ENCODE measurements at regions not wholly inside any gene's neighbourhood (a gene's known extent, or its start where the extent isn't known, plus 50 kb on each side); places are given as distances from the start of the nearest gene placed in this dataset.

DNA sequence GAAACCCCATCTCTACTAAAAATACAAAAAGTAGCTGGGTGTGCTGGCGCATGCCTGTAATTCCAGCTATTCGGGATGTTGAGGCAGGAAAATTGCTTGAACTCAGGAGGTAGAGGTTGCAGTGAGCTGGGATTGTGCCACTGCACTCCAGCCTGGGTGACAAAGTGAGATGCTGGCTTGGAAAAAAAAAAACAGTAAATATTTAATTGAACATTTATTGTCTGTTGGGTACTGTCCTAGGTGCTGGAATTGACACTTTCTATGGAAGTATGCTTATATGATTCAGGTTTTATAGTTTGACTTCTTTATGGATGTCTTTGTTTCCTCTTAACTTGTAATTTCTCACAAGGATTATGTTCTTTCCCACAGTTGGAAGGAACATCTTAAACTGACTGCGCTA, 633.1 kb upstream of the SETBP1 start:
- Histone ChIP-seq H3K36me3 (ENCODE audit: insufficient read depth, low read length, poor library complexity, severe bottlenecking) (no peaks in the 10 kb centered on the region), H3K27ac (ENCODE audit: low read depth, low read length, poor library complexity, severe bottlenecking) (no peak overlapping the region), H3K27me3 (replicated peaks; ENCODE audit: insufficient read depth, low read depth, low read length, poor library complexity) (no peaks in the 10 kb centered on the region), H3K9me3 (ENCODE audit: low read depth, low read length, poor library complexity, severe bottlenecking) (no peaks in the 10 kb centered on the region), H3K4me3 (ENCODE audit: low read depth, low read length, poor library complexity, severe bottlenecking) (no peak overlapping the region), H3K4me1 (ENCODE audit: insufficient read depth, low read length, poor library complexity, severe bottlenecking) (no peaks in the 10 kb centered on the region)
- TF ChIP-seq, protein P1, sequence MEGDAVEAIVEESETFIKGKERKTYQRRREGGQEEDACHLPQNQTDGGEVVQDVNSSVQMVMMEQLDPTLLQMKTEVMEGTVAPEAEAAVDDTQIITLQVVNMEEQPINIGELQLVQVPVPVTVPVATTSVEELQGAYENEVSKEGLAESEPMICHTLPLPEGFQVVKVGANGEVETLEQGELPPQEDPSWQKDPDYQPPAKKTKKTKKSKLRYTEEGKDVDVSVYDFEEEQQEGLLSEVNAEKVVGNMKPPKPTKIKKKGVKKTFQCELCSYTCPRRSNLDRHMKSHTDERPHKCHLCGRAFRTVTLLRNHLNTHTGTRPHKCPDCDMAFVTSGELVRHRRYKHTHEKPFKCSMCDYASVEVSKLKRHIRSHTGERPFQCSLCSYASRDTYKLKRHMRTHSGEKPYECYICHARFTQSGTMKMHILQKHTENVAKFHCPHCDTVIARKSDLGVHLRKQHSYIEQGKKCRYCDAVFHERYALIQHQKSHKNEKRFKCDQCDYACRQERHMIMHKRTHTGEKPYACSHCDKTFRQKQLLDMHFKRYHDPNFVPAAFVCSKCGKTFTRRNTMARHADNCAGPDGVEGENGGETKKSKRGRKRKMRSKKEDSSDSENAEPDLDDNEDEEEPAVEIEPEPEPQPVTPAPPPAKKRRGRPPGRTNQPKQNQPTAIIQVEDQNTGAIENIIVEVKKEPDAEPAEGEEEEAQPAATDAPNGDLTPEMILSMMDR (conservative IDR thresholded peaks at IDR 0.05; ENCODE audit: low read depth, low read length): no peak
- TF ChIP-seq EZH2 (IDR thresholded peaks at IDR 0.05; ENCODE audit: borderline replicate concordance, low read depth, low read length, poor library complexity, severe bottlenecking): no peak
- CTCF ChIA-PET: no interaction called here
- POLR2A ChIA-PET (ENCODE audit: low non-redundant PET): no interaction called here
- intact Hi-C loops (cut with micrococcal nuclease; ENCODE audit: unreplicated experiment): no loop called here
- BruUV-seq (replicated peaks): no TSS peak
- DNase-seq (ENCODE audit: low spot score): no peak

DNA sequence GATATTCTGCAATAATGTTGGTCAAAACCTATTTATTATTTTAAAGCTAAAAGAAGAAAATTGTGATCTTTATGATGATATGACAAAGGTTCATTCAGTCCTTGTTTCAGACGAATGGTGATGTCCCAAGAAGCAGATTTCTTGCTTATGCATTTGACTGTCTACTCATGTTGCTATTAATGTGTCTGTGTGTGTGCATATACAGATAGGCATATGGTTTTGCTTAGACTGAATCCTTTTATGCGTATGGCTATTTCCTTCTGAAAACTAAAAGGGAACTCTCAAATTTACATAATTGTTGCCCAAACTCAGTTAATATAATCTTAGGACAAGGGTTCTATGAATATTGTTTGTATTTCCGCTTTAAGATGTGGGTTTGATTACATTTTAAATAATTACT, 632.3 kb upstream of the SETBP1 start:
- Histone ChIP-seq H3K36me3 (ENCODE audit: insufficient read depth, low read length, poor library complexity, severe bottlenecking) (no peaks in the 10 kb centered on the region), H3K4me3 (ENCODE audit: low read depth, low read length, poor library complexity, severe bottlenecking) (no peak overlapping the region), H3K9me3 (ENCODE audit: low read depth, low read length, poor library complexity, severe bottlenecking) (no peaks in the 10 kb centered on the region), H3K27ac (ENCODE audit: low read depth, low read length, poor library complexity, severe bottlenecking) (no peak overlapping the region), H3K27me3 (replicated peaks; ENCODE audit: insufficient read depth, low read depth, low read length, poor library complexity) (no peaks in the 10 kb centered on the region), H3K4me1 (ENCODE audit: insufficient read depth, low read length, poor library complexity, severe bottlenecking) (no peaks in the 10 kb centered on the region)
- no peak for TF ChIP-seq EZH2 (IDR thresholded peaks at IDR 0.05; ENCODE audit: borderline replicate concordance, low read depth, low read length, poor library complexity, severe bottlenecking)
- TF ChIP-seq, protein P1 (conservative IDR thresholded peaks at IDR 0.05; ENCODE audit: low read depth, low read length): no peak
- no TSS peak for BruUV-seq (replicated peaks)
- POLR2A ChIA-PET (ENCODE audit: low non-redundant PET): no interaction called here
- intact Hi-C loops (cut with micrococcal nuclease; ENCODE audit: unreplicated experiment): no loop called here
- CTCF ChIA-PET: no interaction called here
- no peak for DNase-seq (ENCODE audit: low spot score)

DNA sequence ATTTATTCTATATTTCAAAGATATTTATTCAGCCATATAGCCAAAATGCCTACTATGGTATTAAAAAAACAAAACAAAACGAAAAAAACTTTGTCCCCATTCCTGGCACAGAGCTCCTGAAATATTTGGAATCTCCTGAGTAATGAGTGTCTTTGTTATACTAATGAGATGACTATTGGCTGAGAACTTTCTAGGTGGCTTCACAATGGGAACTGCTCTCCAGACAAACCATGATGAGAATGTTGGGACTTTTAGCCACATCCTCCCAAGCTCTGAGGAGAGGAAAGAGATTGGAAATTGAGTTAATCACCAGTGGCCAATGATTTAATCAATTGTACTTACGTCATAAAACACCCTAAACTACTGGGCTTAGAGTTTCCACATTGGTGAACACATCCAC, 631.8 kb upstream of the SETBP1 start:
- TF ChIP-seq, protein P1 (conservative IDR thresholded peaks at IDR 0.05; ENCODE audit: low read depth, low read length): no peak
- no peak for TF ChIP-seq EZH2 (IDR thresholded peaks at IDR 0.05; ENCODE audit: borderline replicate concordance, low read depth, low read length, poor library complexity, severe bottlenecking)
- H3K27me3 ChIP-seq (replicated peaks; ENCODE audit: insufficient read depth, low read depth, low read length, poor library complexity): no peaks in the 10 kb centered on the region
- BruUV-seq (replicated peaks): no TSS peak
- no peak overlapping the region for H3K27ac ChIP-seq (ENCODE audit: low read depth, low read length, poor library complexity, severe bottlenecking)
- no peaks in the 10 kb centered on the region for H3K36me3 ChIP-seq (ENCODE audit: insufficient read depth, low read length, poor library complexity, severe bottlenecking)
- intact Hi-C loops (cut with micrococcal nuclease; ENCODE audit: unreplicated experiment): no loop called here
- DNase-seq (ENCODE audit: low spot score): no peak
- no peaks in the 10 kb centered on the region for H3K9me3 ChIP-seq (ENCODE audit: low read depth, low read length, poor library complexity, severe bottlenecking)
- CTCF ChIA-PET: no interaction called here
- no peak overlapping the region for H3K4me3 ChIP-seq (ENCODE audit: low read depth, low read length, poor library complexity, severe bottlenecking)
- POLR2A ChIA-PET (ENCODE audit: low non-redundant PET): no interaction called here
- H3K4me1 ChIP-seq (ENCODE audit: insufficient read depth, low read length, poor library complexity, severe bottlenecking): no peaks in the 10 kb centered on the region

Data from A673 (cell line).